Dedifferentiated amniotic fluid mesenchymal stem cell (primary cell): ENCODE measurements at regions not wholly inside any gene's neighbourhood (a gene's known extent, or its start where the extent isn't known, plus 50 kb on each side); places are given as distances from the start of the nearest gene placed in this dataset.

Source experiments
- DNase-seq: peaks from one replicate; pipeline ENCODE4 v3.0.0-alpha.2; 2016; ENCODE audit errors: extremely low spot score

DNA sequence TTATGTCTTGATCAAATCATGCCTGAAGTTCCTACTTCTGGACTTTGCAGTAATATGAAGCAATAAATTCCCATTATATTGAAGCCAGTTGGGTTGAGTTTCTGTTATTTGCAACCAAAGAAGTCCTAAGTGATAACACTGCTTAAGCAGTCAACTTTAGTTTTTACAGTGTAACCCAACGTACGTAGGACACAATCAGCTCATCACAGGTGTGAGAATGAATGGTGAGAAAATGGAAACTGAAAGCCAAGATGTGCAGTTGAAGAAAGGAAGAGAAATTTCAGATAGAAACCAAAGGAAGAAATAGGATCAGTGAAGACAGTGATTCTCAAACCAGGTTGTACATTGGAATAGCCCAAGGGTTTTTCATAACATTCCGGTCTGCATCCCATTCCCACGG lies 211.4 kb upstream of the ZFP64 start:
- no peak for DNase-seq

DNA sequence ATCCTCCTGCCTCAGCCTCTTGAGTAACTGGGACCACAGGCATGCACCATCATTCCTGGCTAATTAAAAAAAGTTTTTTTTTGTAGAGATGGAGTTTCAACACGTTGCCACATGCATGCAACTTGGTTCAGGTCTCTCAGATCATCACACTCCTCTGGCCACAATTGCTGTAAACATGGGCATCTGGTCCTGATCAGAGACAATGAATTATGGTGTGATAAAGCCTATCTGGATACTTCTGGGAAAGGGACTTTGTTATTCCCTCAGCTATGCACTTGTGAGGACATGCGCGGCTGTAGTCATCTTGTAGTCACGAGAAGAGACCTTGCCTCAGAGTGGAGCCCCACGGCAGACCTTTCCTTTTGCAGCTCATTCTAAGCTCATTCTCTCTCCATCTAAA lies 210.9 kb upstream of the ZFP64 start:
- DNase-seq, result no peak

GRCh38 chr20:52401431-52401830 lies 209.9 kb upstream of the ZFP64 start:
- no peak for DNase-seq

- DNase-seq, result no peak
Measured at GRCh38 chr20:52399352-52399751, 207.8 kb upstream of the ZFP64 start.

DNA sequence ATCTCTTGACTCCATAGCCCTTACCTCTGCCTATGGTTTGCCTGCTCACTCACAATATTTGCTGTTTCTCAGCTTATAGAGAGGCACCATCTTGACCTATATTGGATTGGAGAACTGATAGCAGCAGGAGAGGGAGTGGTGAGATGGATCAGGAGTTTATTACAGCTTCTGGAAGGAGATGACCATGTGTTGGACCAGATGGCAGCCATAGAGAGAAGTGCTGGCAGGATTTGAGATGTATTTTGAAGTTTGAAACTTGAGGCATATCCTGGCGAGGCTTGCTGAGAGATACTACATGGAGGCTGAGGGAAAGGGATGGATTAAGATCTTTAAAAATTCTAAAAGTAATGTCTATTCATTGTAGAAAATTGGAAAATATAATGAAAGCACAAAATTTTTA lies 198.0 kb upstream of the ZFP64 start:
- no peak for DNase-seq

- no peak for DNase-seq
Measured at GRCh38 chr20:52383995-52384621, 192.5 kb upstream of the ZFP64 start.

GRCh38 chr20:52382933-52383332 lies 191.4 kb upstream of the ZFP64 start:
- DNase-seq, result no peak

- peak; percentile 19 for DNase-seq
Measured at GRCh38 chr20:52379723-52380336, 188.3 kb upstream of the ZFP64 start.

DNA sequence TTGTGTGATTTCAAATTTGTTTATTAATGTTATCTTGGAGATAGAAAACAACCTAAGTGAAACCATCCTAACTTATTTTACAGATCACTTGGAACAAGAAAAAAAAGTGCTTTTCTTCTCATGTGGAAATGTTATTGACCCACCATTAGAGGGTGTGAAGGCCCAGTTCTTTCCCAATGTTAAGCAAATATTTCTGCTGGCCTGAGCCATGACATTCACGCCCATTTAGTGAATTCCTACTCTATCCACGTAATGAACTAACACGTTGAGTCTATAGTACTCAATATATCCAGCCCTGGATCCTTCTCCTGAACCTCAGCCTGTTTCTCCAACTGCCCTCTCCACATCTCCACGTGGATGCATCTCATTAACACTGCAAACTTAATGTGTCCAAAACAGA lies 180.6 kb upstream of the ZFP64 start:
- DNase-seq, result no peak

DNA sequence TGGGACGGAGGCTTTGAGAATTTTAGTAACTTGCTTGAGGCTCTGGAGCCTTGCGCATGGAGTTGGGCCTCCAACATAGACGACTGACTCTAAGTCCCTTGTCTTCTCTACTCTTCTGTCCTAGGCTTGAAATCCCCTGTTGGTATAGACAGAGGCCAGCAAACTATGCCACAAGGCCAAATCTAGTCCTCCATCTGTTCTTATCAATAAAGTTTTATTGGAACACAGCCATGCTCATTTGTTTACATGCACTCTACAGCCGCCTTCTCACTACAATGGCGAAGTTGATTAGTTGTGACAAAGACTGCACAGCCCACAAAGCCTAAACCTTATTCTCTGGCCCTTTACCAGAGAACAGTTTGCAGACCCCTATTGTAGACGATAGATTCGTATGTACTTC lies 174.1 kb upstream of the ZFP64 start:
- DNase-seq, result no peak

DNA sequence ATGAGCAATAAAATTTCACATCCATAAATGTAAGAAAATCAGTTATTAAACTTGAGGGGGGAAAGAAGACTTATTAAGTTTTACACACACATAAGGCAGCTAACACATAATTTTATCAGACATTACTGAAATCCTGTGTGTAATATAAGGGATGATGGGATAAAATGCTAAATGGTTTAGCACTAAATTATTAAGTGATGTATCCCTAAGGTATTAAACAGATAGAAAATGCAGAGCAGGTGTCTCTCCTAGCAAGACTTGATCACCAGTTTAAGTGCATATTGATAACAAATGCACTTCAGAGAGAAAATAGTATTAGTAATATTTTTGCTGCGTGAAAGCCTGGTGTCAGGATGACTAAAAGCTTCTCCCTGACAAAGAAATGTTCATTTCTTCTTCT lies 172.8 kb upstream of the ZFP64 start:
- no peak for DNase-seq

GRCh38 chr20:52361650-52362049 lies 170.1 kb upstream of the ZFP64 start:
- DNase-seq, result no peak

DNA sequence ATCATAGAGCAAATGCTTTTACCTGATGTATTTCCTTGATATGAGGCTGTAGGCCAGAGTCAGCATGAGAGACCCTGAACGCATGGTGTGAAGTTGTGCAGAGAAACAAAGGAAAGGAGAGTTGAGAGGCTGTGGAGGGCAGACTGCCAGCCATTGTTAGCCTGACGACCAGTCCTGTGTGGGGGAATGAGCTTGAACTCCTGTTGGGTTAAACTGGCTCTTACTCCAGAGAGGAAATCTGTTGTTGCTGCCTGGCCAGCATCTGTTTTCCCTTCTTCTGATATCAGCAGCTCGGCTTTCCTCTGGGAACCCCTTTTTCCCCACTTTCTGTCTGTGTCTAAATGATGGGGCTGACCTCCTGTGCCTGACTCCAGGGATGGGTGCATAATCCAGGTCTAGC lies 158.2 kb upstream of the ZFP64 start:
- DNase-seq, result no peak

GRCh38 chr20:52348434-52348833 lies 156.9 kb upstream of the ZFP64 start:
- no peak for DNase-seq

DNA sequence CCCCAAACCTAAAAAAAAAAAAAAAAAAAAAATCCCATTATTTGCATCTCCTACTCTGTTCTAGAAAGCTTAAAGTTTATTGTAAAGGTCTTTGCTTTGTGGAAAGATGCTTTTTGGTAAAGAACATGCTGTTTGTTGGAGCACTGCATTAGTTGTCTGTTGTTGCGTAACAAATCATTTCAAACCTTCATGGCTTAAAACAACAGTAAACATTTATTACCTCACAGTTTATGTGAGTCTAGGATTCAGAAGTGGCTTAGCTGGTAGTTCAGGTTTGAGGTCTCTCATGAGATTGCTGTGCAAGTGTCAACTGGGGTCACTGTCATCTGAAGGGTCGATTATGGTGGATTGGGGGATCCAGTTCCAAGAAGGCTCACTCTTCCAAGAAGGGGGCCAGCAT lies 155.2 kb upstream of the ZFP64 start:
- DNase-seq, result no peak

DNA sequence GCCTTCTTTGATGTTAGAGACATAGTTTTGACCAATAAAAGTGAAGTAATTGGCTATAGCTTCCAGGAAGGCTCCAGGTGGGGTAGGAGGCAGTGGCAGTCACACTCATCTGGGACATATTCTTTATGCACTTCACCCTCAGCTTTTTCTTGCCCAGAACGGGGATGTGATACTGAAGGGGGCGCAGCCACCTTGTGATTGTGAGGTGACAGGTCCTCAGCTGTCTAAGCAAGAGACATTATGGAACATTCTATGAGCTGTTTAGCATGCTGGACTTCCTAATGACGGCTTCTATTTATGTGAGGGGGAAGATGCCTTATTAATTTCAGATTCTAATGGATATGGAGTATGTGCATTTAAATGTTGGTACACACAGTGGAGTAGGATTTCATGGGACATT lies 151.3 kb upstream of the ZFP64 start:
- no peak for DNase-seq

GRCh38 chr20:52340036-52340634 lies 148.6 kb upstream of the ZFP64 start:
- DNase-seq, result no peak

- DNase-seq, result no peak
Measured at GRCh38 chr20:52332649-52333250, 141.2 kb upstream of the ZFP64 start.

- no peak for DNase-seq
Measured at GRCh38 chr20:52332230-52332629, 140.7 kb upstream of the ZFP64 start.

GRCh38 chr20:52331655-52332054 lies 140.1 kb upstream of the ZFP64 start:
- no peak for DNase-seq

DNA sequence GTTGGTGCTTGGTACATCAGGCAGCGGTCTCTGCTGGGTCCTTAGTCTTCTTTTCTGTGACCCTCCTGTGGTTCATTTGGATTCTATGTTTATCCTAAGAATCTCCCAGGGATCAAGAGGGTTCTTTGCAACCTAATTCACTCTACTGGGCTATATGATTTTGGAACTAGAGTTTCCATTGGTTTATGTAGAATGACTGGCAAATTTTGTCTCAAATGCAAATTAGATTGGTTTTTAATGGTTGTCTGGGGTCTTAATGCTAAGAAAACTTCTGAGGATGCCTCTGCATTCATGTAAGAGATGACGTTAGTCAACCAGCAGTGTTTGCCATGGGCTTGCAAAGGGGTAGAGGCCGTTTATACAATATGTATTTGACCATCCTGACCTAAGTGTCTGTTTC lies 129.8 kb upstream of the ZFP64 start:
- no peak for DNase-seq

GRCh38 chr20:52318651-52319050 lies 127.1 kb upstream of the ZFP64 start:
- no peak for DNase-seq

DNA sequence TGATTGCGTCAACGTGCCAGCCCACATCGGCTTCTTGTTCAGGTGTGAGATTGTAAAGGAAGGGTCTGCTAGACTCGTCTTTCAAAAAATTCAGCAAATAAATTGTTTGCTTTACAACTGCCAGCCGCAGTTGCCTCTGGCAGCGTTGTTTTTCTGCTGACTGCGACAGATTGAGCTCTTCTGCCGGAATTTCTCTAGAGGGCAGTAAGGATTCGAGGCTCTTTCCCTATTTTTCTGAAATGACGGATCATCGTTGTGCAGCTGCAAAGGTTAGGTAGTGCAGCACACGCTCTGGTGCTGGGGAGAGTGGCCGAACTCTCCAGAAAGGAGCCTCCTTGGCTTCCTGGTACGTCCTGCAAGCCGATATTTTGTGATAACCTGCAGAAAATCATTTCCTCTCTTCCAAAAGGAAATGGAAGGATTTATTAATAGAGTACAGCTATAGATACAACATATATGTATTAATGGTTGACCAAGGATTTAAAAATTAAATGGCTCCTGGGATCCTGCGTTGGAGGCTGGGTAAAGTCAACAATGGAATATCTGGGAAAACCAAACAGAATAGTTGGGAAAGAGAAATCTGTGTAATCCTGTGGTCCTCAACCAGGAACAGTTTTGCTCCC lies 121.9 kb upstream of the ZFP64 start:
- no peak for DNase-seq
